SK-N-MC (cell line): ENCODE measurements at regions not wholly inside any gene's neighbourhood (a gene's known extent, or its start where the extent isn't known, plus 50 kb on each side); places are given as distances from the start of the nearest gene placed in this dataset.

Experiments
- DNase-seq: peaks from one replicate; pipeline ENCODE4 v3.0.0-alpha.2; 2011; ENCODE audit warnings: low read depth, low spot score
- H3K27ac ChIP-seq: fragments of 200-600 bp; sonication (generic); 2 replicates; pipeline ENCODE4 v1.5.1; 2016; ENCODE audit warnings: mixed run types
- H3K36me3 ChIP-seq: fragments of 200-600 bp; sonication (generic); 2 replicates; pipeline ENCODE4 v1.6.1; 2017; ENCODE audit warnings: antibody characterized with exemption, low read length, mixed read lengths; ENCODE audit not compliant: insufficient read depth
- H3K4me3 ChIP-seq: fragments of 200-600 bp; sonication (generic); 2 replicates; pipeline ENCODE4 v1.5.1; 2016
- H3K9ac ChIP-seq: fragments of 200-600 bp; sonication (generic); 2 replicates; pipeline ENCODE4 v1.8.0; 2017; ENCODE audit warnings: mixed run types, mixed read lengths; ENCODE audit not compliant: insufficient read length
- H3K9me3 ChIP-seq: fragments of 200-600 bp; sonication (generic); 2 replicates; pipeline ENCODE4 v1.6.1; 2017; ENCODE audit warnings: low read depth, mild to moderate bottlenecking, antibody characterized with exemption, low read length, moderate library complexity, mixed read lengths
- EZH2 ChIP-seq: fragments of 200-600 bp; sonication (generic); IDR thresholded peaks from one replicate; pipeline ENCODE4 v1.6.1; 2017; ENCODE audit warnings: antibody characterized with exemption
- FOXP2 ChIP-seq: optimal IDR thresholded peaks from 2 replicates; pipeline ENCODE3; 2011; ENCODE audit warnings: mild to moderate bottlenecking, moderate library complexity; ENCODE audit not compliant: insufficient read depth; ENCODE audit errors: extremely low read length, control extremely low read depth
- POLR2AphosphoS5 ChIP-seq: IDR thresholded peaks from 2 replicates; pipeline ENCODE4 v1.6.1; 2012; ENCODE audit warnings: mild to moderate bottlenecking, low read depth, low read length, borderline replicate concordance

- H3K9ac ChIP-seq: no peak overlapping the region
- TF ChIP-seq POLR2AphosphoS5: no peak
- TF ChIP-seq EZH2: no peak
- TF ChIP-seq FOXP2: no peak
- no peak for DNase-seq
- no peak overlapping the region for H3K27ac ChIP-seq
- H3K36me3 ChIP-seq: no peaks in the 10 kb centered on the region
- H3K9me3 ChIP-seq: no peaks in the 10 kb centered on the region
- H3K4me3 ChIP-seq: no peak overlapping the region
These were observed 172.3 kb upstream of the PPP2R2D start for GRCh38 chr10:131728286-131729228.

GRCh38 chr10:131729361-131729760 lies 171.4 kb upstream of the PPP2R2D start:
- Histone ChIP-seq H3K36me3 (no peaks in the 10 kb centered on the region), H3K9me3 (no peaks in the 10 kb centered on the region), H3K9ac (no peak overlapping the region), H3K27ac (no peak overlapping the region), H3K4me3 (no peak overlapping the region)
- DNase-seq: no peak
- TF ChIP-seq POLR2AphosphoS5 (no peak), FOXP2 (no peak), EZH2 (no peak)

- no peak for DNase-seq
- TF ChIP-seq FOXP2 (no peak), POLR2AphosphoS5 (no peak), EZH2 (no peak)
- Histone ChIP-seq H3K9me3 (no peaks in the 10 kb centered on the region), H3K4me3 (no peak overlapping the region), H3K9ac (no peak overlapping the region), H3K27ac (no peak overlapping the region), H3K36me3 (no peaks in the 10 kb centered on the region)
These were observed 170.7 kb upstream of the PPP2R2D start for GRCh38 chr10:131729938-131730660.

GRCh38 chr10:131730771-131731497 lies 169.9 kb upstream of the PPP2R2D start:
- Histone ChIP-seq H3K4me3 (no peak overlapping the region), H3K9ac (no peak overlapping the region), H3K9me3 (no peaks in the 10 kb centered on the region), H3K36me3 (no peaks in the 10 kb centered on the region), H3K27ac (no peak overlapping the region)
- no peak for DNase-seq
- TF ChIP-seq FOXP2: no peak
- no peak for TF ChIP-seq POLR2AphosphoS5
- TF ChIP-seq EZH2: no peak

- no peaks in the 10 kb centered on the region for H3K36me3 ChIP-seq
- H3K9ac ChIP-seq: no peak overlapping the region
- DNase-seq: no peak
- H3K9me3 ChIP-seq: no peaks in the 10 kb centered on the region
- H3K27ac ChIP-seq: no peak overlapping the region
- no peak overlapping the region for H3K4me3 ChIP-seq
- TF ChIP-seq FOXP2 (no peak), EZH2 (no peak), POLR2AphosphoS5 (no peak)
These were observed 168.8 kb upstream of the PPP2R2D start for GRCh38 chr10:131731780-131732630.

GRCh38 chr10:131732631-131733127 lies 168.1 kb upstream of the PPP2R2D start:
- Histone ChIP-seq H3K9me3 (no peaks in the 10 kb centered on the region), H3K27ac (no peak overlapping the region), H3K4me3 (no peak overlapping the region), H3K36me3 (no peaks in the 10 kb centered on the region), H3K9ac (no peak overlapping the region)
- TF ChIP-seq POLR2AphosphoS5 (no peak), EZH2 (no peak), FOXP2 (no peak)
- DNase-seq: no peak

- H3K36me3 ChIP-seq: no peaks in the 10 kb centered on the region
- no peak overlapping the region for H3K27ac ChIP-seq
- no peak overlapping the region for H3K4me3 ChIP-seq
- H3K9ac ChIP-seq: no peak overlapping the region
- DNase-seq: no peak
- no peaks in the 10 kb centered on the region for H3K9me3 ChIP-seq
- TF ChIP-seq EZH2 (no peak), FOXP2 (no peak), POLR2AphosphoS5 (no peak)
These were observed 167.2 kb upstream of the PPP2R2D start for GRCh38 chr10:131733596-131733995.
